Duodenal mucosa (tissue), 2 donors: ENCODE measurements at regions not wholly inside any gene's neighbourhood (a gene's known extent, or its start where the extent isn't known, plus 50 kb on each side); places are given as distances from the start of the nearest gene placed in this dataset.

Experiments used
- H3K27ac ChIP-seq: one replicate; pipeline ENCODE4 v1.7.0; 2013; ENCODE audit warnings: low read depth, low read length
- H3K27me3 ChIP-seq, 2 donors: one replicate each; pipeline ENCODE4 v1.7.0; 2013; ENCODE audit warnings: low read length in 2 of 2, control low read depth in 1 of 2; ENCODE audit not compliant: insufficient read depth in 2 of 2, control insufficient read depth in 1 of 2
- H3K36me3 ChIP-seq, 2 donors: one replicate each; pipeline ENCODE4 v1.7.0; 2013; ENCODE audit warnings: low read length in 2 of 2, control low read depth in 1 of 2; ENCODE audit not compliant: insufficient read depth in 2 of 2, control insufficient read depth in 1 of 2
- H3K4me1 ChIP-seq, 2 donors: one replicate each; pipeline ENCODE4 v1.7.0; 2013; ENCODE audit warnings: low read length in 2 of 2, control low read depth in 1 of 2; ENCODE audit not compliant: insufficient read depth in 2 of 2, control insufficient read depth in 1 of 2
- H3K4me3 ChIP-seq, 2 donors: one replicate each; pipeline ENCODE4 v1.7.0; 2013; ENCODE audit warnings: low read length in 2 of 2, low read depth in 1 of 2
- H3K9ac ChIP-seq, 2 donors: one replicate each; pipeline ENCODE4 v1.7.0; 2013; ENCODE audit warnings: low read length in 2 of 2, low read depth in 1 of 2
- H3K9me3 ChIP-seq, 2 donors: one replicate each; pipeline ENCODE4 v1.7.0; 2013; ENCODE audit warnings: low read length in 2 of 2, control low read depth in 1 of 2; ENCODE audit not compliant: control insufficient read depth in 1 of 2

- Histone ChIP-seq H3K9ac (no peak overlapping the region), H3K36me3 (no peaks in the 10 kb centered on the region), H3K27ac (no peak overlapping the region), H3K9me3 (no peaks in the 10 kb centered on the region), H3K4me3 (no peak overlapping the region), H3K4me1 (no peaks in the 10 kb centered on the region), H3K27me3 (no peaks in the 10 kb centered on the region)
Measured at GRCh38 chr2:7607441-7608173, 690.4 kb downstream of the RNF144A start.

- Histone ChIP-seq H3K9ac (no peak overlapping the region), H3K27ac (no peak overlapping the region), H3K27me3 (peaks cover 0 to 2% of the 10 kb centered on the region in 2 donors), H3K9me3 (no peaks in the 10 kb centered on the region), H3K36me3 (no peaks in the 10 kb centered on the region), H3K4me1 (no peaks in the 10 kb centered on the region), H3K4me3 (no peak overlapping the region)
Measured at GRCh38 chr2:7609556-7609955, 692.3 kb downstream of the RNF144A start.

GRCh38 chr2:7609974-7610373 lies 692.8 kb downstream of the RNF144A start:
- Histone ChIP-seq H3K9ac (no peak overlapping the region), H3K4me3 (no peak overlapping the region), H3K9me3 (no peaks in the 10 kb centered on the region), H3K4me1 (no peaks in the 10 kb centered on the region), H3K27me3 (peaks cover 0 to 2% of the 10 kb centered on the region in 2 donors), H3K36me3 (no peaks in the 10 kb centered on the region), H3K27ac (no peak overlapping the region)

- H3K4me3 ChIP-seq: no peak overlapping the region
- H3K9me3 ChIP-seq: no peaks in the 10 kb centered on the region
- H3K9ac ChIP-seq: no peak overlapping the region
- no peak overlapping the region for H3K27ac ChIP-seq
- H3K4me1 ChIP-seq: no peaks in the 10 kb centered on the region
- peaks cover 0 to 2% of the 10 kb centered on the region in 2 donors for H3K27me3 ChIP-seq
- no peaks in the 10 kb centered on the region for H3K36me3 ChIP-seq
Measured at GRCh38 chr2:7611750-7612149, 694.5 kb downstream of the RNF144A start.

GRCh38 chr2:7612969-7613368 lies 695.8 kb downstream of the RNF144A start:
- H3K4me3 ChIP-seq: no peak overlapping the region
- no peaks in the 10 kb centered on the region for H3K36me3 ChIP-seq
- no peak overlapping the region for H3K27ac ChIP-seq
- no peak overlapping the region for H3K9ac ChIP-seq
- no peaks in the 10 kb centered on the region for H3K9me3 ChIP-seq
- peaks cover 0 to 2% of the 10 kb centered on the region in 2 donors for H3K27me3 ChIP-seq
- no peaks in the 10 kb centered on the region for H3K4me1 ChIP-seq

- H3K9me3 ChIP-seq: no peaks in the 10 kb centered on the region
- H3K36me3 ChIP-seq: no peaks in the 10 kb centered on the region
- no peak overlapping the region for H3K9ac ChIP-seq
- H3K4me3 ChIP-seq: no peak overlapping the region
- H3K4me1 ChIP-seq: no peaks in the 10 kb centered on the region
- peaks cover 0 to 2% of the 10 kb centered on the region in 2 donors for H3K27me3 ChIP-seq
- H3K27ac ChIP-seq: no peak overlapping the region
Measured at GRCh38 chr2:7613831-7614230, 696.6 kb downstream of the RNF144A start.

GRCh38 chr2:7618031-7618430 lies 700.8 kb downstream of the RNF144A start:
- no peak overlapping the region for H3K27ac ChIP-seq
- H3K9ac ChIP-seq: no peak overlapping the region
- peaks cover 0 to 2% of the 10 kb centered on the region in 2 donors for H3K27me3 ChIP-seq
- H3K36me3 ChIP-seq: no peaks in the 10 kb centered on the region
- H3K4me3 ChIP-seq: no peak overlapping the region
- no peaks in the 10 kb centered on the region for H3K9me3 ChIP-seq
- no peaks in the 10 kb centered on the region for H3K4me1 ChIP-seq

GRCh38 chr2:7619203-7619970 lies 702.2 kb downstream of the RNF144A start:
- no peak overlapping the region for H3K9ac ChIP-seq
- H3K9me3 ChIP-seq: no peaks in the 10 kb centered on the region
- H3K36me3 ChIP-seq: no peaks in the 10 kb centered on the region
- no peaks in the 10 kb centered on the region for H3K4me1 ChIP-seq
- H3K27me3 ChIP-seq: no peaks in the 10 kb centered on the region
- H3K4me3 ChIP-seq: no peak overlapping the region
- H3K27ac ChIP-seq: no peak overlapping the region

- Histone ChIP-seq H3K4me1 (no peaks in the 10 kb centered on the region), H3K36me3 (no peaks in the 10 kb centered on the region), H3K9me3 (no peaks in the 10 kb centered on the region), H3K27me3 (no peaks in the 10 kb centered on the region), H3K27ac (no peak overlapping the region), H3K4me3 (no peak overlapping the region), H3K9ac (no peak overlapping the region)
Measured at GRCh38 chr2:7620255-7620654, 703.0 kb downstream of the RNF144A start.

GRCh38 chr2:7621018-7621814 lies 704.0 kb downstream of the RNF144A start:
- no peaks in the 10 kb centered on the region for H3K27me3 ChIP-seq
- H3K4me1 ChIP-seq: no peaks in the 10 kb centered on the region
- H3K36me3 ChIP-seq: no peaks in the 10 kb centered on the region
- H3K9ac ChIP-seq: no peak overlapping the region
- no peaks in the 10 kb centered on the region for H3K9me3 ChIP-seq
- no peak overlapping the region for H3K4me3 ChIP-seq
- no peak overlapping the region for H3K27ac ChIP-seq
